PFSK-1 (cell line): ENCODE measurements at regions not wholly inside any gene's neighbourhood (a gene's known extent, or its start where the extent isn't known, plus 50 kb on each side); places are given as distances from the start of the nearest gene placed in this dataset.

Source experiments
- FOXP2 ChIP-seq: optimal IDR thresholded peaks from 2 replicates; pipeline ENCODE3; 2011; ENCODE audit warnings: borderline replicate concordance, control low read depth, inconsistent platforms; ENCODE audit not compliant: insufficient read depth; ENCODE audit errors: extremely low read length, extremely low read depth
- POLR2AphosphoS5 ChIP-seq: IDR thresholded peaks from 2 replicates; pipeline ENCODE4 v1.6.1; 2012; ENCODE audit warnings: low read depth, mild to moderate bottlenecking, control low read depth, low read length, moderate library complexity
- REST ChIP-seq, 2 experiments: IDR thresholded peaks; 2 replicates each; pipeline versions ENCODE4 v1.6.1 to v1.8.0; 2011 to 2012; ENCODE audit warnings: low read depth in 2 of 2, low read length in 2 of 2, control low read depth in 1 of 2, inconsistent platforms in 1 of 2, mild to moderate bottlenecking in 1 of 2, moderate library complexity in 1 of 2; ENCODE audit not compliant: insufficient read depth in 1 of 2
- SIN3A ChIP-seq: IDR thresholded peaks from 2 replicates; pipeline ENCODE4 v1.6.1; 2012; ENCODE audit warnings: mild to moderate bottlenecking, low read length, moderate library complexity, borderline replicate concordance; ENCODE audit not compliant: insufficient read depth
- TAF1 ChIP-seq: IDR thresholded peaks from 2 replicates; pipeline ENCODE4 v1.6.1; 2012; ENCODE audit warnings: low read length, control low read depth, borderline replicate concordance; ENCODE audit not compliant: insufficient read depth

- TF ChIP-seq POLR2AphosphoS5: no peak
- TF ChIP-seq SIN3A: no peak
- TF ChIP-seq TAF1: no peak
- TF ChIP-seq FOXP2: no peak
- TF ChIP-seq REST (IDR thresholded peaks at IDR 0.05; ENCODE audit: insufficient read depth in 1 of 2, low read depth in 2 of 2, low read length in 2 of 2): no peak
Measured at GRCh38 chr13:78105656-78106055, 187.0 kb upstream of the EDNRB start.
